Islet of Langerhans (tissue), 1 donor: ENCODE measurements at regions not wholly inside any gene's neighbourhood (a gene's known extent, or its start where the extent isn't known, plus 50 kb on each side); places are given as distances from the start of the nearest gene placed in this dataset.

Experiments
- FAIRE-seq: peaks from one replicate; lab custom pipeline; 2011; peaks lifted over from hg19 to GRCh38; lab: Jason Lieb, UNC

GRCh38 chr18:77990131-77990530 is 740.5 kb downstream of the GALR1 start:
- no peak for FAIRE-seq

GRCh38 chr18:77990901-77991300 is 741.3 kb downstream of the GALR1 start:
- FAIRE-seq, result no peak

- no peak for FAIRE-seq
Measured at GRCh38 chr18:77992057-77992456, 742.4 kb downstream of the GALR1 start.

DNA sequence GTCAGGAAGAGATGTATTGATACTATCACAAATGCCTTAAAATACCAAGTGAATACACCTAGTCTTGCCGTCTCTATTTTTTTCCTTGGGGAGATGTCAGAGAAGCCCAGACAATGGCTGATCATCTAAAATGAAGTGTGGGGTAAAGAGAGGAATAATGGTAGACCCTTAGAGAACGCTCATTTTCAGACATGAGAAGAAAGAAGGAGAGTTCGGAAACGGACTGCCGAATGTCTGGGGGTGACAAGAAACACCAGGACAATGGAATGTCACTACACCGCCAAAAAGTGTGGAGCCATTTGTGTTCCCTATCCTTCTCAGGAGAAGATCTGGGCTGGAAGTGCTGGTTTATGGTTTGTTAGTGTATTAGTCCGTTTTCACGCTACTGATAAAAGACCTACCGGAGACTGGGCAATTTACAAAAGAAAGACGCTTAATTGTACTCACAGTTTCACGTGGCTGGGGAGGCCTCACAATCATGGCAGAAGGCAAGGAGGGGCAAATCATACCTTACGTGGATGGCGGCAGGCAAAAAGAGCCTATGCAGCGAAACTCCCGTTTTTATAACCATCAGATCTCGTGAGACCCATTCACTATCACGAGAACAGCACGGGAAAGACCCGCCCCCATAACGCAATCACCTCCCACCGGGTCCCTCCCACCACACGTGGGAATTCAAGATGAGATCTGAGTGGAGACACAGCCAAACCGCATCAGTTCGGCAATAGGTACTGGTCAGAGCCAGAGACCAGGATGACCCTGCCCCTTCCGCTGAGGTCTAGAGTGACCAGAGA is 743.7 kb downstream of the GALR1 start:
- FAIRE-seq, result no peak

- FAIRE-seq, result no peak
Measured at GRCh38 chr18:77995593-77995992, 745.9 kb downstream of the GALR1 start.

DNA sequence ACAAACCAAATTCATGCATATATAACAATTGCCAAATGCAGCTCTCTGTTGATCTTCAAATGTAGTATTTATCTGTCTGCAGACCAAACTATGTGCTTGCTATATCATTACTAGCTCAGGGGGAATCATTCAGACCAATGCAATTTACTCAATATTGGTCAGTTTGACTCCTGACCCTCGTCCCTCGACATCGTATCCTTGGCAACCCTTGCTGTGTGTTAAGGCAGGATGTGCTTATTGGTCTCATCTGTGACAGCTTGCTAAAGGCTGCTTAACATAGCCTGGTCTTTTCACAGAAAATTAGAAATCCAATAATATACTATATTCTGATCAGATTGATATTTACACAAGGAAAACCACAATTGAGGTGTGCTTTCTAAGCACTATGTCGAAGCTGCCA is 747.1 kb downstream of the GALR1 start:
- FAIRE-seq, result no peak

GRCh38 chr18:78001811-78002210 is 752.2 kb downstream of the GALR1 start:
- no peak for FAIRE-seq

GRCh38 chr18:78006006-78006773 is 756.5 kb downstream of the GALR1 start:
- FAIRE-seq, result no peak

- FAIRE-seq, result no peak
Measured at GRCh38 chr18:78006774-78007260, 757.2 kb downstream of the GALR1 start.

- no peak for FAIRE-seq
Measured at GRCh38 chr18:78010363-78010762, 760.7 kb downstream of the GALR1 start.

GRCh38 chr18:78017869-78018268 is 768.2 kb downstream of the GALR1 start:
- FAIRE-seq, result no peak

DNA sequence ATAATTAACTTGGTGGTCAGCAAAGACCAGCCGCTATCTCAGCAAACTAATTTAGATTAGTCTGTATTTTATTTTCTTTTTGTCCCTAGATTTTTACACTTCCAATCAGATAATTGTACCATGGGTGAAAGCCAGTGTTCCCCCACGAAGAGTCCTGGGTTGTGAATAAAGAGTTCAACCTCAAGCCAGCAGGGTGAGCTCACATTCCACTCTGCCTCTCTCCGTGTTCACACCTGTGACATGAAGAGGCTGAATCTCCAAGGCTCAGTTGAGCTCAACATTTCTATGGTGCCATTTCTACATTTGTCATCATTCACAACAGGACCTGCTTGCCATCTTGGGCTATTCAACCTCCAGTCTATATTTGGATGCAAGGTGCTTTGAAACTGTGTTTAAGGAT is 771.5 kb downstream of the GALR1 start:
- FAIRE-seq, result no peak

DNA sequence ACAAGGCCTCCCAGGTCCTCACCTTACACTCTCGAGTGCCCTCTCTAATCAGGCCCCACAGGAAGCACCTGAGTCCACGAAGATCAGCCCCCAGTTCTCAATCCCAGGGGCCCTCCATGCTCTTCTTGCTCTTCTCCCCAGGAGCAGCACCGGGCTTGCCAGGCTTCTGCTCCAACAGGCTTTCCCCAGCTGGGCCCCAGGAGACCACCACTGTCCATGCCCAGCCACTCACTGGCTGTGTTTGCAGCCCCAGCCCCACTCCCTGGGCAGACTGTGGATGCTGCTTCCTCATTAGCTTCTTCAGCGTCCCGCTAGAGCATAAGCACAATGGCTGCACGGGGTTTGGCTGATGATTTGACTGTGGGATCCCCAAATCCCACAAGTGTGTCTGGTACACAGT is 781.9 kb downstream of the GALR1 start:
- no peak for FAIRE-seq

- FAIRE-seq, result no peak
Measured at GRCh38 chr18:78031991-78032390, 782.3 kb downstream of the GALR1 start.

GRCh38 chr18:78032574-78032973 is 782.9 kb downstream of the GALR1 start:
- FAIRE-seq, result no peak

DNA sequence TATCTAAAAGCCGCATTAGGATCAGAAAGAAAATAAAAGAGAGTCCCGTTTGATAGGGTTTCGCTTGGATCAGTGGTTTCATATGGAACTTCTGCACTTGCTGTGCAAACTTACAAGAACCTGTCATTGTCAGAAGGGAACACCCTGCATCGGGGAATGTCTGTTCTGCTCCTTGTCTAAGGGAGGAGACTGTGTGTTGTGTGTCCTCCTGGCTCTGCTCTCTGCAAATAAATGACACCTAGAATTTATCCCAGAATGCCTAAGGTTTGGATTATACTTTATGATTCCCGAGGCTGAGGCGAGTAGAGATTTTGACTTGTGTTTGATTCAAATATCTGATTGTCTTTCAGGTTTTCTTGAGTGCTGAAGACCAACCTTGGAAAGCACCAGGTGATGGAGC is 785.1 kb downstream of the GALR1 start:
- no peak for FAIRE-seq

DNA sequence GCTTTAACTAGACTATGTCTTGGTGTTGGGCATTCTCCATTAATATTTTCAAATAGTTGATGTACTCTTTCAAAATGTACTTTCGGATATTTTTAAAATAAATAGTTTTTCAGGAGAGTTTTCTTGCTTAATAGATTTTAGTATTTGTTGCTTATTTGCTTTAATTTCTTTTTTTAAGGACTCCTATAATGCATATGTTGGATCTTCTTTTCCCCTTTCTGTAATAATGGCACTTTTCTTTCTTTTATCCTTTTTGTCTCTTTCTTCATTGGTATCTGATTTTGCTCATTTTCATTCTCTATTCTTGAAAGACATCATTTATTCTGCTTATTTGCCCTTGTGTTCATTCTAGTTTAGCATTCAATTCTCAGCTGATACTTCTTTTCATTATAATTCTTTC is 791.6 kb downstream of the GALR1 start:
- FAIRE-seq, result no peak

- FAIRE-seq, result no peak
Measured at GRCh38 chr18:78046631-78047030, 797.0 kb downstream of the GALR1 start.

DNA sequence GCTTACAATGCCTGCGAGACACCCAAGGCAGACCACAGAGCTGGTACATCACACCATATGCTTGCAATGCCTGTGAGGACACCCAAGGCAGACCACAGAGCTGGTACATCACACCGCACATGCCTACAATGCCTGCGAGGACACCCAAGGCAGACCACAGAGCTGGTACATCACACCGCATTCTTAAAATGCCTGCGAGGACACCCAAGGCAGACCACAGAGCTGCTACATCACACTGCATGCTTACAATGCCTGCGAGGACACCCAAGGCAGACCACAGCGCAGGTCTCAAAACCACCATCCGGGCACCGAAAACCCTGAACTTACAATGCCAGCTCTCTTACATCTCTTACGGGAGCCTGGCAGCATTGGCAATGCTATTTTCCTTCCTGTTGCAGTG is 799.6 kb downstream of the GALR1 start:
- no peak for FAIRE-seq

DNA sequence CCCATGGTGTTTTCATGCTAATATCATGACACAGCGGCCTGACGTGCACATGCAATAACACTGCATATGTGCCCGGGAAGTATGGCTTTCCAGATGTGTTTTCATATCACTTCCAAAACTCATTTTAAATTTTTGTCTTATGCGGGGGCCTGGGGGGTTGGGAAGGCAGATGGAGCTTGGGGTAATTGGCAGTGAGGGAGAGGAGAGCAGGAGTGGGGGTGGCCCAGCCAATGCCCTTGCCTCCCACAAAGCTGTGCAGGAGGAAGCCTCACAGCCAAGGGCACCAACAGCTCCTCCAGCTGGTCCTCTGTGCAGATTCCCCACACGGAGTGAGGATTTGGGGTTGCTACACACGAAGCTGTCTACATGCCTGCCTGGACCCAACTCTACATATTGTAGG is 805.2 kb downstream of the GALR1 start:
- no peak for FAIRE-seq

GRCh38 chr18:78056011-78056410 is 806.4 kb downstream of the GALR1 start:
- FAIRE-seq, result no peak

GRCh38 chr18:78069784-78070664 is 820.4 kb downstream of the GALR1 start:
- no peak for FAIRE-seq
